Keratinocyte (primary cell): ENCODE measurements at regions not wholly inside any gene's neighbourhood (a gene's known extent, or its start where the extent isn't known, plus 50 kb on each side); places are given as distances from the start of the nearest gene placed in this dataset.

Experiments used
- DNase-seq: peaks from one replicate; pipeline ENCODE4 v3.0.0-alpha.2; 2011; ENCODE audit warnings: low read depth, missing footprints, low spot score
- FAIRE-seq: peaks from 2 replicates; lab custom pipeline; 2011; peaks lifted over from hg19 to GRCh38; lab: Jason Lieb, UNC
- H2AFZ ChIP-seq: 2 replicates; pipeline ENCODE4 v1.6.0; 2012; ENCODE audit warnings: low read length, control low read depth, inconsistent platforms; ENCODE audit not compliant: control insufficient read depth
- H3K27ac ChIP-seq: 2 replicates; pipeline ENCODE4 v1.5.1; 2011; ENCODE audit warnings: low read length; ENCODE audit not compliant: control insufficient read depth, insufficient read depth
- H3K27me3 ChIP-seq: 3 replicates; pipeline ENCODE4 v1.6.0; 2011; ENCODE audit warnings: low read length; ENCODE audit not compliant: control insufficient read depth, insufficient read depth; ENCODE audit errors: extremely low read depth
- H3K36me3 ChIP-seq, 2 experiments: 2 replicates in 1 of 2; 3 replicates in 1 of 2; pipeline ENCODE4 v1.5.1; 2011; ENCODE audit warnings: low read length in 2 of 2, mild to moderate bottlenecking in 1 of 2; ENCODE audit not compliant: control insufficient read depth in 2 of 2, insufficient read depth in 2 of 2; ENCODE audit errors: extremely low read depth in 1 of 2
- H3K4me1 ChIP-seq: 3 replicates; pipeline ENCODE4 v1.5.1; 2011; ENCODE audit warnings: low read length; ENCODE audit not compliant: control insufficient read depth, insufficient read depth; ENCODE audit errors: extremely low read depth
- H3K4me2 ChIP-seq: 3 replicates; pipeline ENCODE4 v1.6.0; 2011; ENCODE audit warnings: low read depth, low read length; ENCODE audit not compliant: control insufficient read depth, insufficient read depth; ENCODE audit errors: extremely low read depth
- H3K4me3 ChIP-seq, 3 experiments: fragments of 200-600 bp in 1 of 3; sonication (generic) in 1 of 3; 2 replicates in 2 of 3; 3 replicates in 1 of 3; pipeline ENCODE4 v1.5.1; 2011 to 2016; ENCODE audit warnings: low read length in 3 of 3, mild to moderate bottlenecking in 3 of 3, control low read depth in 2 of 3, inconsistent platforms in 1 of 3, low read depth in 1 of 3, mixed read lengths in 1 of 3, mixed run types in 1 of 3, moderate library complexity in 1 of 3; ENCODE audit not compliant: control insufficient read depth in 2 of 3, insufficient read depth in 2 of 3; ENCODE audit errors: extremely low read depth in 1 of 3
- H3K79me2 ChIP-seq: 2 replicates; pipeline ENCODE4 v1.6.0; 2012; ENCODE audit warnings: low read length; ENCODE audit not compliant: control insufficient read depth, insufficient read depth
- H3K9ac ChIP-seq: 3 replicates; pipeline ENCODE4 v1.6.0; 2011; ENCODE audit warnings: low read length; ENCODE audit not compliant: control insufficient read depth, insufficient read depth; ENCODE audit errors: extremely low read depth
- H3K9me1 ChIP-seq: 3 replicates; pipeline ENCODE4 v1.6.0; 2011; ENCODE audit warnings: low read length; ENCODE audit not compliant: control insufficient read depth, insufficient read depth; ENCODE audit errors: extremely low read depth
- H3K9me3 ChIP-seq: 2 replicates; pipeline ENCODE4 v1.5.1; 2012; ENCODE audit warnings: low read depth, low read length; ENCODE audit not compliant: control insufficient read depth
- H4K20me1 ChIP-seq: 3 replicates; pipeline ENCODE4 v1.6.0; 2011; ENCODE audit warnings: low read length; ENCODE audit not compliant: control insufficient read depth, insufficient read depth; ENCODE audit errors: extremely low read depth
- EZH2 ChIP-seq: IDR thresholded peaks from one replicate; pipeline ENCODE4 v1.6.1; 2012; ENCODE audit warnings: inconsistent platforms, mild to moderate bottlenecking, low read length, moderate library complexity
- dilution Hi-C: fragments of 300-500 bp; cut with MboI; formaldehyde crosslinking; loops from one replicate; pipeline ENCODE4 v1.7.0; 2020; ENCODE audit warnings: low sequenced_read_pairs; ENCODE audit not compliant: extremely low pct_ligation_motif_present
- TF ChIP-seq, protein P1 (sequence below), 3 experiments: IDR thresholded peaks in 1 of 3; conservative IDR thresholded peaks in 1 of 3; optimal IDR thresholded peaks in 1 of 3; 2 replicates in 2 of 3; 3 replicates in 1 of 3; pipeline versions ENCODE3 to v1.5.1; 2011; ENCODE audit warnings: low read length in 3 of 3, mild to moderate bottlenecking in 3 of 3, moderate library complexity in 2 of 3, control low read depth in 1 of 3, inconsistent platforms in 1 of 3; ENCODE audit not compliant: insufficient read depth in 2 of 3; ENCODE audit errors: extremely low read depth in 1 of 3

DNA sequence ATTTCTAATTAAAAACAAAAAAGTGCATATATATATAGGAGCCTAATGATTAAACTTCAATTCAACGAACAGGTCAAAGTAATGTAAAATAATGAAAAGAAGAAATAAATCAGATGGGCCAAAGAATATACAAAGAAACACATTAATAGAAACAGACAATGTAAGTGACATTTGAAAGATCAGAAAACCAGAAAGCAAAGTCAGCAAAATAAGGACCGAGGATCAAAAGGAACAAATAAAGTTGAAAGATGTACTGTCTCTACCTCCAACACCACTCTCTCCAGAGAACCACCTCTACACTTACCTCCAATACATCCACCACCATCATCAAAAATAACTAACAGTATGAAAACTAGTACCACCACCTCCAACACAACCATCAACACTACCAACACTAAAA is 1226.3 kb upstream of the NCAM2 start:
- Histone ChIP-seq H3K4me1 (no peaks in the 10 kb centered on the region), H3K27me3 (no peaks in the 10 kb centered on the region), H2AFZ (no peak overlapping the region), H3K9me1 (no peaks in the 10 kb centered on the region), H3K27ac (no peak overlapping the region), H3K36me3 (no peaks in the 10 kb centered on the region), H3K79me2 (no peaks in the 10 kb centered on the region), H3K4me3 (no peak overlapping the region), H3K9me3 (no peaks in the 10 kb centered on the region), H3K4me2 (no peak overlapping the region), H4K20me1 (no peaks in the 10 kb centered on the region), H3K9ac (no peak overlapping the region)
- no peak for TF ChIP-seq EZH2
- TF ChIP-seq, protein P1, sequence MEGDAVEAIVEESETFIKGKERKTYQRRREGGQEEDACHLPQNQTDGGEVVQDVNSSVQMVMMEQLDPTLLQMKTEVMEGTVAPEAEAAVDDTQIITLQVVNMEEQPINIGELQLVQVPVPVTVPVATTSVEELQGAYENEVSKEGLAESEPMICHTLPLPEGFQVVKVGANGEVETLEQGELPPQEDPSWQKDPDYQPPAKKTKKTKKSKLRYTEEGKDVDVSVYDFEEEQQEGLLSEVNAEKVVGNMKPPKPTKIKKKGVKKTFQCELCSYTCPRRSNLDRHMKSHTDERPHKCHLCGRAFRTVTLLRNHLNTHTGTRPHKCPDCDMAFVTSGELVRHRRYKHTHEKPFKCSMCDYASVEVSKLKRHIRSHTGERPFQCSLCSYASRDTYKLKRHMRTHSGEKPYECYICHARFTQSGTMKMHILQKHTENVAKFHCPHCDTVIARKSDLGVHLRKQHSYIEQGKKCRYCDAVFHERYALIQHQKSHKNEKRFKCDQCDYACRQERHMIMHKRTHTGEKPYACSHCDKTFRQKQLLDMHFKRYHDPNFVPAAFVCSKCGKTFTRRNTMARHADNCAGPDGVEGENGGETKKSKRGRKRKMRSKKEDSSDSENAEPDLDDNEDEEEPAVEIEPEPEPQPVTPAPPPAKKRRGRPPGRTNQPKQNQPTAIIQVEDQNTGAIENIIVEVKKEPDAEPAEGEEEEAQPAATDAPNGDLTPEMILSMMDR (optimal IDR thresholded peaks at IDR 0.05 in 1 of 3, IDR thresholded peaks at IDR 0.05 in 1 of 3, conservative IDR thresholded peaks at IDR 0.05 in 1 of 3; ENCODE audit: extremely low read depth in 1 of 3, insufficient read depth in 2 of 3, low read length in 3 of 3), result no peak
- FAIRE-seq, result no peak
- dilution Hi-C loops, result no loop called here
- no peak for DNase-seq

DNA sequence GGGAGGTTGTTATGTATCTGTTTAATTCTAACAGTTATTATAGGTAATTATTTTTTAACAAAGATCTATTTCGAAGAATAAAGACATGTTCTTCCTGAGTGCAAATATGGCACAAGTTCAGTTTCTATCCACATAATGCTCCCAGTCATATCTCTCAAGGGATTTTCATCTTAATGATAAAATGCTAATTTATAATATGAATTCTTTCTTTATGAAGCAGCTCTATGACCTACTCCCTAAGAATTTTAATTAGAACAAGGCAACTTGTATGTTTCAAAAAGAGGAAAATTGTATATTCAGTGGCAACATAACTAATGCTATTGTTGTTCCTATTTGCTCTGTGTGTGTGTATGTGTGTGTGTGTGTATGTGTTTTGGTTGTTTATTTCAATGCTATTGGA is 1222.1 kb upstream of the NCAM2 start:
- dilution Hi-C loops, result no loop called here
- H2AFZ ChIP-seq, result no peak overlapping the region
- no peak overlapping the region for H3K4me3 ChIP-seq
- no peaks in the 10 kb centered on the region for H3K79me2 ChIP-seq
- H3K4me1 ChIP-seq, result no peaks in the 10 kb centered on the region
- H3K36me3 ChIP-seq, result no peaks in the 10 kb centered on the region
- H3K4me2 ChIP-seq, result no peak overlapping the region
- no peak for FAIRE-seq
- H3K27ac ChIP-seq, result no peak overlapping the region
- no peaks in the 10 kb centered on the region for H4K20me1 ChIP-seq
- DNase-seq, result no peak
- TF ChIP-seq EZH2, result no peak
- TF ChIP-seq, protein P1 (optimal IDR thresholded peaks at IDR 0.05 in 1 of 3, IDR thresholded peaks at IDR 0.05 in 1 of 3, conservative IDR thresholded peaks at IDR 0.05 in 1 of 3; ENCODE audit: extremely low read depth in 1 of 3, insufficient read depth in 2 of 3, low read length in 3 of 3), result no peak
- H3K9ac ChIP-seq, result no peak overlapping the region
- no peaks in the 10 kb centered on the region for H3K9me3 ChIP-seq
- H3K27me3 ChIP-seq, result no peaks in the 10 kb centered on the region
- H3K9me1 ChIP-seq, result no peaks in the 10 kb centered on the region
